Neural progenitor cell (in vitro differentiated cells): ENCODE measurements at regions not wholly inside any gene's neighbourhood (a gene's known extent, or its start where the extent isn't known, plus 50 kb on each side); places are given as distances from the start of the nearest gene placed in this dataset.
"Not testable (repeated sequence)": the region's sequence is repeated elsewhere in the genome, so short reads cannot be mapped to it uniquely, and the experiment has no call there.

ENCODE experiments used
- EZH2 ChIP-seq: fragments of 200-600 bp; sonication (generic); IDR thresholded peaks from 2 replicates; pipeline ENCODE4 v1.6.1; 2017; ENCODE audit warnings: antibody characterized with exemption, mild to moderate bottlenecking, moderate library complexity
- TF ChIP-seq, protein P1 (sequence below): fragments of 200-600 bp; sonication (generic); IDR thresholded peaks from 2 replicates; pipeline ENCODE4 v1.5.1; 2017; ENCODE audit warnings: antibody characterized with exemption, mild to moderate bottlenecking

DNA sequence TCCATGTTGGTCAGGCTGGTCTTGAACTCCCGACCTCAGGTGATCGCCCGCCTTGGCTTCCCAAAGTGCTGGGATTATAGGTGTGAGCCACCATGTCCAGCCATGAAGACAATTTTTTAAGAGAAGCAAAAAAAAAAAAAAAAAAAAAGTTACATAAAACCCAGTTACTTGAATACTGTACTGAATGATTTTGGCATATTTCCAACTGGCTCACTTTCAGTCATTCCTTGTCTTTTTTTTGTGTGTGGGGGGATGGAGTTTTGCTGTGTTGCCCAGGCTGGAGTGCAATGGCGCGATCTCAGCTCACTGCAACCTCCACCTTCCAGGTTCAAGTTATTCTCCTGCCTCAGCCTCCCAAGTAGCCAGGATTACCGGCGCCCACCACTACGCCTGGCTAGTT lies 345.5 kb downstream of the SOX4 start:
- TF ChIP-seq, protein P1, sequence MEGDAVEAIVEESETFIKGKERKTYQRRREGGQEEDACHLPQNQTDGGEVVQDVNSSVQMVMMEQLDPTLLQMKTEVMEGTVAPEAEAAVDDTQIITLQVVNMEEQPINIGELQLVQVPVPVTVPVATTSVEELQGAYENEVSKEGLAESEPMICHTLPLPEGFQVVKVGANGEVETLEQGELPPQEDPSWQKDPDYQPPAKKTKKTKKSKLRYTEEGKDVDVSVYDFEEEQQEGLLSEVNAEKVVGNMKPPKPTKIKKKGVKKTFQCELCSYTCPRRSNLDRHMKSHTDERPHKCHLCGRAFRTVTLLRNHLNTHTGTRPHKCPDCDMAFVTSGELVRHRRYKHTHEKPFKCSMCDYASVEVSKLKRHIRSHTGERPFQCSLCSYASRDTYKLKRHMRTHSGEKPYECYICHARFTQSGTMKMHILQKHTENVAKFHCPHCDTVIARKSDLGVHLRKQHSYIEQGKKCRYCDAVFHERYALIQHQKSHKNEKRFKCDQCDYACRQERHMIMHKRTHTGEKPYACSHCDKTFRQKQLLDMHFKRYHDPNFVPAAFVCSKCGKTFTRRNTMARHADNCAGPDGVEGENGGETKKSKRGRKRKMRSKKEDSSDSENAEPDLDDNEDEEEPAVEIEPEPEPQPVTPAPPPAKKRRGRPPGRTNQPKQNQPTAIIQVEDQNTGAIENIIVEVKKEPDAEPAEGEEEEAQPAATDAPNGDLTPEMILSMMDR = not testable (repeated sequence)
- not testable (repeated sequence) for TF ChIP-seq EZH2
